ENCODE measurements at regions not wholly inside any gene's neighbourhood (a gene's known extent, or its start where the extent isn't known, plus 50 kb on each side); places are given as distances from the start of the nearest gene placed in this dataset.

DNA sequence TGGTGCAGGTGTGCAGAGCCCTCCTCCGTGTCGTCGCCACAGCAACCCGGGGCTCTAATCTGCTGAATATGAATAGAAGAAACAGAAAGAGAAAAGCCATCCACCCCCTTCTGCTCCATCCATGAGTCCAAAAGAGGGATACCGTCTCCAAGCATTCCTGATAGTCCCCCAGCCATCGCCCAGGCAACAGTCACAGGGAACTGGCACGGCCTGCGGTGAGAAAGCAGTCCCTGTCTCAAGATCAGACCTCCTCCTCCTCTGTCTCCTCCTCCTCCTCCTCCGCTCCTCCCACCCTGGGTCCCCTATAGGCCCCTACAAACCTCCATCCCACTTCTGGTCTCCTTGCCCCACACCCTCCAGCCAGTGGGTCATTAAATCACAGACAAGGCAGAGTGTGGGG lies 308.1 kb upstream of the MPDZ start:
- H3K4me2 ChIP-seq (ENCODE audit: control insufficient read depth, extremely low read depth, insufficient read depth, low read depth, low read length), result no peak overlapping the region

DNA sequence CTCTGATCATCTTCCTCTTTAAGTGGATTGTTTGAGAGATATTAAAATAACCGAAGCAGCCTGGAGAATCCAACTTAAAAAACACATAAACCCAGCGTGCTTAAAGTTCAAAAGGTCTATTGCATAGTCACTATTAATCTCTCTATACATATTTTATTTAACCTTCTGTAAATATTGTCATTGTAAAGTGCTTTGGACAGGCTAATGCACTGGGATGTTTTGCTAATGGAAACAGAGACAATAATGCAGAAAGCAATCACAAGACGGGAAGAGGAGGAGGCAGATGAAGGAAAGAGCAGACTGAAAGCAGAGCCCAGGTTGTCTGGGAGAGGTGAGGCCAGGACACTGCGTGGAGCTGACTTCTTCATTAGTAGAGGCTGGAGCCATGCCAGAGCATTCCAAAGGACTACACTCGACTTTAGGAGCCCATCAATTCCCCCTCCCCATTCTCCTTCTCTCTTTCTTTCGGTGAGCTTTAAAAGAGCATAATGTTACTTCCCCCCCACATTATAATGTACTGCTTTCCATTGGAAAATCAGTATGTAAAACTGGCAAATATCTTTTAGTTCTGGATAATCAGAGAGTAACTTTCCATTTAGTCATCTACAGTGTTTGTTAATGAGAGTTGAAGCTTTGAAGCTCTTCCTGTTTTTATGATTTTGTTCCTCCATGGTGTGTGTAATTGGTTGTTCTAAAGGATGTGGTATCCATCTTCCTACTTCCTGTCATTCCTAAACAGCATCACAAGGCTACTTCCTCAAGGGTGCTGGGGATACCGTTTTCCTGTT lies 307.3 kb upstream of the MPDZ start:
- Histone ChIP-seq H3K9ac (ENCODE audit: control insufficient read depth, extremely low read depth, insufficient read depth, low read length) (no peak overlapping the region), H3K27me3 (ENCODE audit: control insufficient read depth, extremely low read depth, insufficient read depth, low read length) (no peaks in the 10 kb centered on the region), H3K36me3 (ENCODE audit: control insufficient read depth in 2 of 2, extremely low read depth in 1 of 2, insufficient read depth in 2 of 2, low read length in 2 of 2) (no peaks in the 10 kb centered on the region), H3K9me1 (ENCODE audit: control insufficient read depth, extremely low read depth, insufficient read depth, low read length) (no peaks in the 10 kb centered on the region), H3K9me3 (ENCODE audit: control insufficient read depth, low read depth, low read length) (no peaks in the 10 kb centered on the region), H3K79me2 (ENCODE audit: control insufficient read depth, insufficient read depth, low read length) (no peaks in the 10 kb centered on the region), H3K4me1 (ENCODE audit: control insufficient read depth, extremely low read depth, insufficient read depth, low read length) (no peaks in the 10 kb centered on the region), H3K4me2 (ENCODE audit: control insufficient read depth, extremely low read depth, insufficient read depth, low read depth, low read length) (no peak overlapping the region), H3K27ac (ENCODE audit: control insufficient read depth, insufficient read depth, low read length) (no peak overlapping the region), H3K4me3 (ENCODE audit: control insufficient read depth in 2 of 3, extremely low read depth in 1 of 3, insufficient read depth in 2 of 3, low read depth in 1 of 3, low read length in 3 of 3) (no peak overlapping the region), H2AFZ (ENCODE audit: control insufficient read depth, low read length) (no peak overlapping the region), H4K20me1 (ENCODE audit: control insufficient read depth, extremely low read depth, insufficient read depth, low read length) (no peaks in the 10 kb centered on the region)
- no peak for FAIRE-seq
- dilution Hi-C loops (cut with MboI; ENCODE audit: extremely low pct_ligation_motif_present, low sequenced_read_pairs), result no loop called here
- no peak for TF ChIP-seq EZH2 (IDR thresholded peaks at IDR 0.05; ENCODE audit: low read length)
- TF ChIP-seq, protein P1, sequence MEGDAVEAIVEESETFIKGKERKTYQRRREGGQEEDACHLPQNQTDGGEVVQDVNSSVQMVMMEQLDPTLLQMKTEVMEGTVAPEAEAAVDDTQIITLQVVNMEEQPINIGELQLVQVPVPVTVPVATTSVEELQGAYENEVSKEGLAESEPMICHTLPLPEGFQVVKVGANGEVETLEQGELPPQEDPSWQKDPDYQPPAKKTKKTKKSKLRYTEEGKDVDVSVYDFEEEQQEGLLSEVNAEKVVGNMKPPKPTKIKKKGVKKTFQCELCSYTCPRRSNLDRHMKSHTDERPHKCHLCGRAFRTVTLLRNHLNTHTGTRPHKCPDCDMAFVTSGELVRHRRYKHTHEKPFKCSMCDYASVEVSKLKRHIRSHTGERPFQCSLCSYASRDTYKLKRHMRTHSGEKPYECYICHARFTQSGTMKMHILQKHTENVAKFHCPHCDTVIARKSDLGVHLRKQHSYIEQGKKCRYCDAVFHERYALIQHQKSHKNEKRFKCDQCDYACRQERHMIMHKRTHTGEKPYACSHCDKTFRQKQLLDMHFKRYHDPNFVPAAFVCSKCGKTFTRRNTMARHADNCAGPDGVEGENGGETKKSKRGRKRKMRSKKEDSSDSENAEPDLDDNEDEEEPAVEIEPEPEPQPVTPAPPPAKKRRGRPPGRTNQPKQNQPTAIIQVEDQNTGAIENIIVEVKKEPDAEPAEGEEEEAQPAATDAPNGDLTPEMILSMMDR (optimal IDR thresholded peaks at IDR 0.05 in 1 of 3, IDR thresholded peaks at IDR 0.05 in 1 of 3, conservative IDR thresholded peaks at IDR 0.05 in 1 of 3; ENCODE audit: extremely low read depth in 1 of 3, insufficient read depth in 2 of 3, low read length in 3 of 3), result no peak
- DNase-seq (ENCODE audit: low read depth, low spot score), result no peak

More for the DNA sequence above, 308.1 kb upstream of the MPDZ start:
- FAIRE-seq (no peak), DNase-seq (ENCODE audit: low read depth, low spot score) (no peak)
- Histone ChIP-seq H3K27me3 (ENCODE audit: control insufficient read depth, extremely low read depth, insufficient read depth, low read length) (no peaks in the 10 kb centered on the region), H3K9me3 (ENCODE audit: control insufficient read depth, low read depth, low read length) (no peaks in the 10 kb centered on the region), H3K9me1 (ENCODE audit: control insufficient read depth, extremely low read depth, insufficient read depth, low read length) (no peaks in the 10 kb centered on the region), H2AFZ (ENCODE audit: control insufficient read depth, low read length) (no peak overlapping the region), H3K4me1 (ENCODE audit: control insufficient read depth, extremely low read depth, insufficient read depth, low read length) (no peaks in the 10 kb centered on the region), H3K9ac (ENCODE audit: control insufficient read depth, extremely low read depth, insufficient read depth, low read length) (no peak overlapping the region), H3K27ac (ENCODE audit: control insufficient read depth, insufficient read depth, low read length) (no peak overlapping the region), H3K79me2 (ENCODE audit: control insufficient read depth, insufficient read depth, low read length) (no peaks in the 10 kb centered on the region), H4K20me1 (ENCODE audit: control insufficient read depth, extremely low read depth, insufficient read depth, low read length) (no peaks in the 10 kb centered on the region), H3K4me3 (ENCODE audit: control insufficient read depth in 2 of 3, extremely low read depth in 1 of 3, insufficient read depth in 2 of 3, low read depth in 1 of 3, low read length in 3 of 3) (no peak overlapping the region), H3K36me3 (ENCODE audit: control insufficient read depth in 2 of 2, extremely low read depth in 1 of 2, insufficient read depth in 2 of 2, low read length in 2 of 2) (no peaks in the 10 kb centered on the region)
- no peak for TF ChIP-seq EZH2 (IDR thresholded peaks at IDR 0.05; ENCODE audit: low read length)
- TF ChIP-seq, protein P1 (optimal IDR thresholded peaks at IDR 0.05 in 1 of 3, IDR thresholded peaks at IDR 0.05 in 1 of 3, conservative IDR thresholded peaks at IDR 0.05 in 1 of 3; ENCODE audit: extremely low read depth in 1 of 3, insufficient read depth in 2 of 3, low read length in 3 of 3), result no peak
- dilution Hi-C loops (cut with MboI; ENCODE audit: extremely low pct_ligation_motif_present, low sequenced_read_pairs), result no loop called here

Data from keratinocyte (primary cell).